NOMO-1 treated with DMSO at 0.1 percent for 48 hours (cell line): ENCODE measurements at regions not wholly inside any gene's neighbourhood (a gene's known extent, or its start where the extent isn't known, plus 50 kb on each side); places are given as distances from the start of the nearest gene placed in this dataset.
"Not testable (repeated sequence)": the region's sequence is repeated elsewhere in the genome, so short reads cannot be mapped to it uniquely, and the experiment has no call there.

Source experiments
- DNase-seq: peaks from one replicate; lab custom pipeline; 2025; ENCODE audit not compliant: unreplicated experiment; lab: John Stamatoyannopoulos, UW

- DNase-seq = no peak
These were observed 51.1 kb downstream of the DOP1B start for GRCh38 chr21:36207577-36208320.

- no peak for DNase-seq
These were observed 51.8 kb downstream of the DOP1B start for GRCh38 chr21:36208326-36209013.

DNA sequence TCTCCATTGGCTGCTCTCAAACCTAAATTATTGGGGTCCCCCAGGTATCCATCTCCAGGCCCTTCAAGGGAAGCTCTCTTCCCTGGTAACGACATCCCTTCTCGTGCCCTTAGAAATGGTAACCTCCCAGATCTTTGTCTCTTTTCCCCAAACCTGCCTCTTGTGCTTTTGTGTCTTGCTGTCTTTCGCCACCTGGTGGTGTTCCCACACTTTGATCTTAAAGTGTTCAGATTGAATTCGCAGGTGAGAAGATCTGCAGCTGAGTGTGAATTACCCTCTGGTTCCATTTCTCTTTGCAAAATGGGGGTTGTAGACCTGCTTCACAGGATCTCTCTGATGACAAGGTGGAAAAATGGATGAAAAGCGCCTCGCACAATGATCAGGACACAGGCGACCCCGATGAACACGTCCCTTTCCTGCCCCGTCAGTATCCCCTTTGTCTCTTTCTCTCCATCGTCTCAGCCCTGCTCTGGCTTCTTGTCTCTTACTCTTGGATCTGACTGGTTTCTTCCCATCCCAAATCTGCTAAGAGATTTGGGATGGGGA, 53.1 kb downstream of the DOP1B start:
- peak; percentile 42 for DNase-seq

DNA sequence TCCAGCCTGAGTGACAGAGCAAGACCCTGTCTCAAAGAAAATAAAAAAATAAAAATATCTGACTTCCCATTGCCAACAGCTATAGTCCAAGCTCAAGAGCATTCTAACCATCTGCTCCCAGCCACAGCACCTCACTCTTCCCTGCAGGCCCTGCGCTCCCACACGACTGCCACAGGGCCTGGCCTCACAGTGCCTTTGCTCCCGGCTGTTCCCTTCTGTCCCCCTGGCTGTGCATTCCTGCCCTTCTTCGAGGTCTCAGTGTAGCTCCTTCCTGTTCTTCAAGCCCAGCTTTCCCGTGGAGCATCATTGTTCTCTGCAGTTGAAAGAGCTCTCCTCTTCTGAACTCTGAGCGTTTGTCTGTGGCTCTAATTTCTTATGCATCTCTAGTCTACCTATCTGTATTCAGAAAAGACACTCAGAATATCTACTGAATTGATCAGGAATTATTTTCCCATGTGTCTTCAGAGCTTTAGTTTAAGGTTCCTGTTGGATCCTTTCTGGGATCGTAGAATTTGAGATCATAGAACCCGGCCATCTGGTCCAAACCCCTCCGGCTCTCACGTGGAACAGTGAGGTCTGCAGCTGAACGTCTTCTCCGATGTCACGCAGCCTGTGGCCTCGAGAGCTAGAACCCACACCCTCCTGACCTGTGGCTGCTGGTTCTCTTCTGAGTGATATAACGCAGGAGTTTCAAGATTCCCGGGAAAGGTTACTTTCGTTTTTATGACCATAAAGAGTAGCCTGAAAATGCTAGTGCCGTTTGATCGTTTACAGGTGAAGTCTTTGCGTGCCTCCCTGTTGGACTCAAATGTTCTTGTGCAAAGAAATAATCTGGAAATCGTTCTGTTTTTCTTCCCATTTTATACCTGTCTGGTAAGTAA, 54.4 kb downstream of the DOP1B start:
- no peak for DNase-seq

DNA sequence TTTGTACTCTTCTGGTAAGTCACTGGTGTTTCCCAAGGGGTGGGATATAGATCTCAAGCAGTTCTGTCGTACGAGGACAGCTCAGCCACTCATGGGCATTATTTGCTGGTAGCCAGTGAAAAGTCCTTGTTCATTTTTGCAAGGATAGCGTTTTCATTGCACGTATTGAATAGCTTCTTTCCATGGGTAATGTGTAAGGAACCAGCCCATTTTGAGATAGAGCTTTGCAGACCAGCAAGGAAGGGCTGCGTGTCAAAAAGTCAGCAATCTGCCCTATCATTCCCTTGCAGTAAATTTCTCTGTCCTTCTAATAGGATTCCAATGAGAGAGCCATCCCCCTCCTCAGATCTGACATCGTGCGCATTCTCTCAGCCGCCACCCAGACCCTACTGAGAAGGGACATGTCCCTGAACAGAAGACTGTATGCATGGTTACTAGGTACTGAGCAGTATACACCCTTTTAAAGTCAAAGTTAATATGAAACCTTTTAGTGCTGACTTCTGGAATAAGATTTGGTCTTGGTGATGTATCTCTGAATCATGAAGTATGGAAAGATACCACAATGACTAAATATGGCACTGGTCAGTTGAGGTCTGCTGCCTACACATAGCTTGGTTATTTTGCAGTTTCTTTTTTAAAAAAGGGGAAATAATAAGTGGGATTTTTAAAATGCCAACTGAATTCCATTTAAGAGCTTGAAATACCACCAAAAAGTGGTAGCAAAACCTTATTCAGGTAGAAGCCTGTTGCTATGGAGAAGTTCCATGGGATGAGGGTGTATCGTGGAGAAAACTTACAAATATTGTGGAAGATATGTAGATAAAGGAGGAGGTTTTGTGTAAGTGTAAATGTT, 55.3 kb downstream of the DOP1B start:
- DNase-seq = no peak

GRCh38 chr21:36212513-36212780, 55.8 kb downstream of the DOP1B start:
- no peak for DNase-seq

GRCh38 chr21:36214561-36214960, 57.9 kb downstream of the DOP1B start:
- DNase-seq = no peak

- no peak for DNase-seq
These were observed 61.1 kb downstream of the DOP1B start for GRCh38 chr21:36217743-36218142.

DNA sequence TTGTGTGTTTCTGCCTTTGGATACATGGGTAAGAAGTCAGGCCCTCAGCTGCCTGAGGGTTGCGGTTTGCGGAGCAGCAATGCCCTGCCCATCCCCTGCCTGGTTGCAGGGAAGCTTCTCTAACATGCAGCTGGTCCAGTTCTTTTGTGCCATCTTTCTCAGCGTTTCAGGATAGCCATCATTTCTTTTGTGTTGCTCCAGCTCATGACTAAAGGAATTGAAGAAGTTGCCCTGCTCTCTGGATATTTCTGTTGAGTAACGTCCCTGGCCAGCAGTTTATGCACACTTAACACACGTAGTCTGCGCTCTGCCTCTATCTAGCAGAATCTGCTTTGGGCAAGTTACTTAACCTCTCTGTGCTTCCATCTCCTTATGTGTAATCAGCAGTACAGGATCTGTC, 62.1 kb downstream of the DOP1B start:
- no peak for DNase-seq

GRCh38 chr21:36223451-36223850, 66.8 kb downstream of the DOP1B start:
- no peak for DNase-seq

- DNase-seq = no peak
These were observed 72.6 kb downstream of the DOP1B start for GRCh38 chr21:36229181-36229580.

GRCh38 chr21:36231444-36231843, 74.8 kb downstream of the DOP1B start:
- not testable (repeated sequence) for DNase-seq

- no peak for DNase-seq
These were observed 76.0 kb downstream of the DOP1B start for GRCh38 chr21:36232641-36233040.

DNA sequence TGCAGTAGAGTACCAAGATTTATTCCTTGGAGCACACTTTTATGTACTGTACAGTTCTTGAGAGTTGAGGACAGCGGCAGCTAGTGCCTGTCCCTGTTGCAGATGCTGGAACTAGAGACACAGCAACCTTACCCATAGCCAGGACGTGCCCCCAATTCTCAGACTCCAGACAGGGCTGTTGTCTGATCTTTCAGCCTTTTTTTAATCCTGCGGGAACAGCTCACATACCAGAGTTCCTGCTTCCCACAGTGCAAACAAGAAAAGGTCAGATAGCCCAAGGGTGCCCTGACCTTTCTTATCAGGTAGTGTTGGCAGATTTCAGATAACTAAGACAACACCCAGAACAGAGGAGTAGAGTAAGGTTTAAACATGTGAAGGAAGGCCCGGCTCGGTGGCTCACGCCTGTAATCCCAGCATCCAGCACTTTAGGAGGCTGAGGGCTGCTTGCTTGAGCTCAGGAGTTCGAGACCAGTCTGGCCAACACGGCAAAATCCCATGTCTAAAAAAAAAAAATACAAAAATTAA, 78.5 kb downstream of the DOP1B start:
- DNase-seq = no peak

- DNase-seq = no peak
These were observed 79.6 kb downstream of the DOP1B start for GRCh38 chr21:36236052-36236730.

GRCh38 chr21:36237441-36237840, 80.8 kb downstream of the DOP1B start:
- DNase-seq = no peak

DNA sequence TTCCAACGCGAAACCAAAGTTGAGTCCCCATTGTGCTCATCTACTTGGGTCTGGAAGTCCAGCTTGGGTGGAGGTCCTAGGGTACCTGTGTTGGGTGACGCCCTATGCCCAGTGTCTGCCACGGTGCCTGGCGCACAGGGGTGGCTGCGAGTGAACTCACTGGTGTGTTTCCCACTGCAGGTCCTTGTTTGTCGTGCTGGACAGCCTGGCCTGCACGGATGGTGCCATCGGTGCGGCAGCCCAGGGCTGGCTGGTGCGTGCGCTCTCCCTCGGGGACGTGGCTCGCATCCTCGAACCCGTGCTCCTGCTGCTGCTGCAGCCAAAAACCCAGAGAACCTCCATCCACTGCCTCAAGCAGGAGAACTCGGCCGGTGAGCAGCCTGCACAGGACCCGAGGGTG, 80.4 kb upstream of the MORC3 start:
- DNase-seq = no peak

DNA sequence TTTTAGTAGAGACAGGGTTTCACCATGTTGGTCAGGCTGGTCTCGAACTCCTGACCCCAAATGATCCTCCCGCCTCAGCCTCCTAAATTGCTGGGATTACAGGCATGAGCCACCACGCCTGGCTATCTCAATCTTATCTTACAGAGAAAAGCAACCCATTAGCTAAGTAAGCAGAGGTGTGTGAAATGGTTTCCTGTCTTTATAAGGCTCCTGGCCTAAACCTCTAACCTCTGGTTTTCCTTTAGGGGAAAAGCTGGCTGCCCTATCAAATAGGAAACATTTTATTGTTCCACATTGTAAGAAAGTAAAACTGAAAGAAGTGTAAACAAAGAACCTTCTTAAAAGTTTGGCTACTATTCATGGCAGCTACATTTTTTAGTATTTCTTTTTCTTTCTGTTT, 78.3 kb upstream of the MORC3 start:
- no peak for DNase-seq

DNA sequence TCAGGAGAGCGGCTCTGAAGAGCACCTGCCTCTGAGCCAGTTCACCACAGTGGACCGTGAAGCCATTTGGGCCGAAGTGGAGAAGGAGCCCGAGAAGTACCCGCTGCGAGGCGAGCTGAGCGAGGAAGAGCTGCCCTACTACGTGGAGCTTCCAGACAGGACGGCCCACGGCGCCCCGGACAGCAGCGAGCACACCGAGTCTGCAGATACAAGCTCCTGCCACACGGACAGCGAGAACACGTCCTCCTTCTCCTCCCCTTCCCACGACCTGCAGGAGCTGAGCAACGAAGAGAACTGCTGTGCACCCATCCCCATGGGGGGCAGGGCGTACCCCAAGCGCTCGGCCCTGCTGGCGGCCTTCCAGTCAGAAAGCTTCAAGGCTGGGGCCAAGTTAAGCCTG, 74.9 kb upstream of the MORC3 start:
- DNase-seq = no peak

GRCh38 chr21:36245649-36246048, 74.3 kb upstream of the MORC3 start:
- no peak for DNase-seq
